ENCODE measurements at regions not wholly inside any gene's neighbourhood (a gene's known extent, or its start where the extent isn't known, plus 50 kb on each side); places are given as distances from the start of the nearest gene placed in this dataset.

GRCh38 chr1:96334236-96334557 lies 387.4 kb upstream of the PTBP2 start:
- DNase-seq = no peak

- DNase-seq = no peak
Observed at GRCh38 chr1:96338622-96339021, 383.0 kb upstream of the PTBP2 start.

GRCh38 chr1:96340686-96341085 lies 380.9 kb upstream of the PTBP2 start:
- no peak for DNase-seq

- DNase-seq = no peak
Observed at GRCh38 chr1:96346719-96347118, 374.9 kb upstream of the PTBP2 start.

- no peak for DNase-seq
Observed at GRCh38 chr1:96349896-96350295, 371.7 kb upstream of the PTBP2 start.

GRCh38 chr1:96352733-96353132 lies 368.9 kb upstream of the PTBP2 start:
- no peak for DNase-seq

GRCh38 chr1:96355521-96355920 lies 366.1 kb upstream of the PTBP2 start:
- DNase-seq = no peak

GRCh38 chr1:96355961-96356360 lies 365.6 kb upstream of the PTBP2 start:
- no peak for DNase-seq

GRCh38 chr1:96357141-96357765 lies 364.3 kb upstream of the PTBP2 start:
- DNase-seq = no peak

GRCh38 chr1:96358057-96358456 lies 363.5 kb upstream of the PTBP2 start:
- no peak for DNase-seq

GRCh38 chr1:96360036-96360795 lies 361.4 kb upstream of the PTBP2 start:
- DNase-seq = no peak

- no peak for DNase-seq
Observed at GRCh38 chr1:96361271-96361856, 360.2 kb upstream of the PTBP2 start.

GRCh38 chr1:96361961-96362360 lies 359.6 kb upstream of the PTBP2 start:
- no peak for DNase-seq

GRCh38 chr1:96362623-96363022 lies 359.0 kb upstream of the PTBP2 start:
- DNase-seq = no peak

- DNase-seq = no peak
Observed at GRCh38 chr1:96363826-96364225, 357.8 kb upstream of the PTBP2 start.

- DNase-seq = no peak
Observed at GRCh38 chr1:96364576-96364975, 357.0 kb upstream of the PTBP2 start.

GRCh38 chr1:96365076-96365475 lies 356.5 kb upstream of the PTBP2 start:
- DNase-seq = no peak

GRCh38 chr1:96365596-96366390 lies 355.8 kb upstream of the PTBP2 start:
- no peak for DNase-seq

- no peak for DNase-seq
Observed at GRCh38 chr1:96366516-96366915, 355.1 kb upstream of the PTBP2 start.

GRCh38 chr1:96367791-96368190 lies 353.8 kb upstream of the PTBP2 start:
- no peak for DNase-seq

- DNase-seq = no peak
Observed at GRCh38 chr1:96370757-96371156, 350.8 kb upstream of the PTBP2 start.

- DNase-seq = no peak
Observed at GRCh38 chr1:96372881-96373280, 348.7 kb upstream of the PTBP2 start.

GRCh38 chr1:96374076-96374762 lies 347.4 kb upstream of the PTBP2 start:
- DNase-seq = no peak
